ENCODE measurements at regions not wholly inside any gene's neighbourhood (a gene's known extent, or its start where the extent isn't known, plus 50 kb on each side); places are given as distances from the start of the nearest gene placed in this dataset.
"Not testable (repeated sequence)": the region's sequence is repeated elsewhere in the genome, so short reads cannot be mapped to it uniquely, and the experiment has no call there.

GRCh38 chr12:46660719-46661109 lies 165.1 kb downstream of the SLC38A4 start:
- Histone ChIP-seq H3K4me3 (ENCODE audit: low read depth, low read length) (no peak overlapping the region), H3K4me1 (ENCODE audit: insufficient read depth) (no peaks in the 10 kb centered on the region), H3K36me3 (ENCODE audit: insufficient read depth) (no peaks in the 10 kb centered on the region), H3K27ac (ENCODE audit: low read depth) (no peak overlapping the region)
- DNase-seq (ENCODE audit: extremely low spot score), result no peak
- WGBS, result 19% methylated on average over 5 of the region's 5 CpGs

- Histone ChIP-seq H3K27ac (ENCODE audit: low read depth) (peak overlapping the region; percentile 2), H3K36me3 (ENCODE audit: insufficient read depth) (no peaks in the 10 kb centered on the region), H3K4me3 (ENCODE audit: low read depth, low read length) (no peak overlapping the region), H3K4me1 (ENCODE audit: insufficient read depth) (no peaks in the 10 kb centered on the region)
- WGBS, result 27% methylated on average over 1 of the region's 1 CpG
- DNase-seq (ENCODE audit: extremely low spot score), result no peak
Observed at GRCh38 chr12:46660276-46660675, 165.5 kb downstream of the SLC38A4 start.

GRCh38 chr12:46659824-46660223 lies 166.0 kb downstream of the SLC38A4 start:
- DNase-seq (ENCODE audit: extremely low spot score), result no peak
- 10% methylated on average over 4 of the region's 4 CpGs for WGBS
- H3K36me3 ChIP-seq (ENCODE audit: insufficient read depth), result no peaks in the 10 kb centered on the region
- H3K4me3 ChIP-seq (ENCODE audit: low read depth, low read length), result no peak overlapping the region
- H3K4me1 ChIP-seq (ENCODE audit: insufficient read depth), result no peaks in the 10 kb centered on the region
- H3K27ac ChIP-seq (ENCODE audit: low read depth), result peak overlapping the region; percentile 5

GRCh38 chr12:46659032-46659650 lies 166.7 kb downstream of the SLC38A4 start:
- Histone ChIP-seq H3K27ac (ENCODE audit: low read depth) (no peak overlapping the region), H3K36me3 (ENCODE audit: insufficient read depth) (no peaks in the 10 kb centered on the region), H3K4me1 (ENCODE audit: insufficient read depth) (no peaks in the 10 kb centered on the region), H3K4me3 (ENCODE audit: low read depth, low read length) (no peak overlapping the region)
- DNase-seq (ENCODE audit: extremely low spot score), result no peak
- WGBS, result 59% methylated on average over 10 of the region's 10 CpGs

GRCh38 chr12:46657453-46658411 lies 168.1 kb downstream of the SLC38A4 start:
- Histone ChIP-seq H3K27ac (ENCODE audit: low read depth) (no peak overlapping the region), H3K36me3 (ENCODE audit: insufficient read depth) (no peaks in the 10 kb centered on the region)
- 79% methylated on average over 4 of the region's 4 CpGs for WGBS

GRCh38 chr12:46655984-46656383 lies 169.8 kb downstream of the SLC38A4 start:
- H3K4me1 ChIP-seq (ENCODE audit: insufficient read depth); H3K4me3 ChIP-seq (ENCODE audit: low read depth, low read length); H3K36me3 ChIP-seq (ENCODE audit: insufficient read depth); H3K27ac ChIP-seq (ENCODE audit: low read depth); DNase-seq (ENCODE audit: extremely low spot score): not testable (repeated sequence)
- 94% methylated on average over 3 of the region's 3 CpGs for WGBS

More at GRCh38 chr12:46657453-46658411, 168.1 kb downstream of the SLC38A4 start:
- Histone ChIP-seq H3K4me1 (ENCODE audit: insufficient read depth) (no peaks in the 10 kb centered on the region), H3K4me3 (ENCODE audit: low read depth, low read length) (no peak overlapping the region)
- no peak for DNase-seq (ENCODE audit: extremely low spot score)

GRCh38 chr12:46653311-46653710 lies 172.5 kb downstream of the SLC38A4 start:
- Histone ChIP-seq H3K4me1 (ENCODE audit: insufficient read depth) (no peaks in the 10 kb centered on the region), H3K4me3 (ENCODE audit: low read depth, low read length) (no peak overlapping the region), H3K27ac (ENCODE audit: low read depth) (no peak overlapping the region), H3K36me3 (ENCODE audit: insufficient read depth) (no peaks in the 10 kb centered on the region)
- 92% methylated on average over 2 of the region's 2 CpGs for WGBS
- no peak for DNase-seq (ENCODE audit: extremely low spot score)

GRCh38 chr12:46652692-46653091 lies 173.1 kb downstream of the SLC38A4 start:
- Histone ChIP-seq H3K4me1 (ENCODE audit: insufficient read depth) (no peaks in the 10 kb centered on the region), H3K4me3 (ENCODE audit: low read depth, low read length) (no peak overlapping the region), H3K27ac (ENCODE audit: low read depth) (no peak overlapping the region), H3K36me3 (ENCODE audit: insufficient read depth) (no peaks in the 10 kb centered on the region)
- no peak for DNase-seq (ENCODE audit: extremely low spot score)

- no peaks in the 10 kb centered on the region for H3K36me3 ChIP-seq (ENCODE audit: insufficient read depth)
- H3K4me3 ChIP-seq (ENCODE audit: low read depth, low read length), result no peak overlapping the region
- no peaks in the 10 kb centered on the region for H3K4me1 ChIP-seq (ENCODE audit: insufficient read depth)
- H3K27ac ChIP-seq (ENCODE audit: low read depth), result no peak overlapping the region
- DNase-seq (ENCODE audit: extremely low spot score), result no peak
- 58% methylated on average over 4 of the region's 4 CpGs for WGBS
Observed at GRCh38 chr12:46650688-46651087, 175.1 kb downstream of the SLC38A4 start.

- no peak overlapping the region for H3K27ac ChIP-seq (ENCODE audit: low read depth)
- H3K36me3 ChIP-seq (ENCODE audit: insufficient read depth), result no peaks in the 10 kb centered on the region
- 97% methylated on average over 4 of the region's 4 CpGs for WGBS
- H3K4me3 ChIP-seq (ENCODE audit: low read depth, low read length), result no peak overlapping the region
- no peaks in the 10 kb centered on the region for H3K4me1 ChIP-seq (ENCODE audit: insufficient read depth)
- no peak for DNase-seq (ENCODE audit: extremely low spot score)
Observed at GRCh38 chr12:46649433-46649832, 176.4 kb downstream of the SLC38A4 start.

- no peaks in the 10 kb centered on the region for H3K4me1 ChIP-seq (ENCODE audit: insufficient read depth)
- H3K4me3 ChIP-seq (ENCODE audit: low read depth, low read length), result no peak overlapping the region
- DNase-seq (ENCODE audit: extremely low spot score), result no peak
- no peaks in the 10 kb centered on the region for H3K36me3 ChIP-seq (ENCODE audit: insufficient read depth)
- WGBS, result 69% methylated on average over 2 of the region's 2 CpGs
- no peak overlapping the region for H3K27ac ChIP-seq (ENCODE audit: low read depth)
Observed at GRCh38 chr12:46647034-46647433, 178.8 kb downstream of the SLC38A4 start.

GRCh38 chr12:46641649-46642048 lies 184.1 kb downstream of the SLC38A4 start:
- H3K36me3 ChIP-seq (ENCODE audit: insufficient read depth); H3K4me1 ChIP-seq (ENCODE audit: insufficient read depth); H3K27ac ChIP-seq (ENCODE audit: low read depth); H3K4me3 ChIP-seq (ENCODE audit: low read depth, low read length); DNase-seq (ENCODE audit: extremely low spot score): not testable (repeated sequence)
- 98% methylated on average over 2 of the region's 2 CpGs for WGBS

- Histone ChIP-seq H3K27ac (ENCODE audit: low read depth) (no peak overlapping the region), H3K4me3 (ENCODE audit: low read depth, low read length) (no peak overlapping the region), H3K36me3 (ENCODE audit: insufficient read depth) (no peaks in the 10 kb centered on the region), H3K4me1 (ENCODE audit: insufficient read depth) (no peaks in the 10 kb centered on the region)
- no peak for DNase-seq (ENCODE audit: extremely low spot score)
Observed at GRCh38 chr12:46635818-46636217, 190.0 kb downstream of the SLC38A4 start.
